OCI-LY1 (cell line): ENCODE measurements at regions not wholly inside any gene's neighbourhood (a gene's known extent, or its start where the extent isn't known, plus 50 kb on each side); places are given as distances from the start of the nearest gene placed in this dataset.

Experiments
- H2AFZ ChIP-seq: fragments of 200-600 bp; sonication (generic), shearing (Covaris generic); 2 replicates; pipeline ENCODE4 v1.6.0; 2014; ENCODE audit warnings: antibody characterized with exemption, mild to moderate bottlenecking, low read length
- H3F3A ChIP-seq: fragments of 200-600 bp; sonication (generic), shearing (Covaris generic); 2 replicates; pipeline ENCODE4 v1.6.0; 2014; ENCODE audit warnings: mild to moderate bottlenecking, antibody characterized with exemption, low read length, moderate library complexity; ENCODE audit not compliant: insufficient read depth
- H3K27ac ChIP-seq: fragments of 200-600 bp; sonication (generic); 2 replicates; pipeline ENCODE4 v1.5.1; 2014; ENCODE audit warnings: low read length, mixed run types, mild to moderate bottlenecking, low read depth; ENCODE audit not compliant: poor library complexity, severe bottlenecking
- H3K27me3 ChIP-seq: fragments of 200-600 bp; sonication (generic); 2 replicates; pipeline ENCODE4 v1.6.0; 2014; ENCODE audit warnings: antibody characterized with exemption, mild to moderate bottlenecking, low read length, moderate library complexity; ENCODE audit not compliant: insufficient read depth
- H3K36me3 ChIP-seq: fragments of 200-600 bp; sonication (generic); 2 replicates; pipeline ENCODE4 v1.6.1; 2014; ENCODE audit warnings: mild to moderate bottlenecking, antibody characterized with exemption, low read length, moderate library complexity, mixed read lengths; ENCODE audit not compliant: insufficient read depth
- H3K4me1 ChIP-seq: fragments of 200-600 bp; sonication (generic); 2 replicates; pipeline ENCODE4 v1.5.1; 2014; ENCODE audit warnings: mild to moderate bottlenecking, low read length, moderate library complexity; ENCODE audit not compliant: insufficient read depth, severe bottlenecking
- H3K4me2 ChIP-seq: fragments of 200-600 bp; sonication (generic), shearing (Covaris generic); 2 replicates; pipeline ENCODE4 v1.6.1; 2014; ENCODE audit warnings: low read length
- H3K4me3 ChIP-seq: fragments of 200-600 bp; sonication (generic); 2 replicates; pipeline ENCODE4 v1.5.1; 2014; ENCODE audit warnings: low read length, low read depth, mild to moderate bottlenecking, mixed read lengths; ENCODE audit not compliant: poor library complexity, severe bottlenecking
- H3K79me2 ChIP-seq: fragments of 200-600 bp; shearing (Covaris generic); 2 replicates; pipeline ENCODE4 v1.6.1; 2016; ENCODE audit warnings: mixed run types, low read length, mixed read lengths; ENCODE audit not compliant: insufficient read depth
- H3K9ac ChIP-seq: fragments of 200-600 bp; sonication (generic), shearing (Covaris generic); 2 replicates; pipeline ENCODE4 v1.6.1; 2014; ENCODE audit warnings: mild to moderate bottlenecking, low read length, mixed read lengths
- H3K9me2 ChIP-seq: fragments of 200-600 bp; sonication (generic), shearing (Covaris generic); 2 replicates; pipeline ENCODE4 v1.6.1; 2014; ENCODE audit warnings: low read depth, mild to moderate bottlenecking, low read length, mixed read lengths
- H3K9me3 ChIP-seq: fragments of 200-600 bp; shearing (Covaris generic); 2 replicates; pipeline ENCODE4 v1.6.1; 2014; ENCODE audit warnings: low read length, mixed read lengths
- H4K20me1 ChIP-seq: fragments of 200-600 bp; sonication (generic), shearing (Covaris generic); 2 replicates; pipeline ENCODE4 v1.6.0; 2016; ENCODE audit warnings: mild to moderate bottlenecking, low read length; ENCODE audit not compliant: insufficient read depth
- EZH2 ChIP-seq: fragments of 200-600 bp; sonication (generic), shearing (Covaris generic); IDR thresholded peaks from 2 replicates; pipeline ENCODE4 v1.8.0; 2017; ENCODE audit warnings: borderline replicate concordance, mixed run types, mild to moderate bottlenecking, antibody characterized with exemption, low read length, moderate library complexity, mixed read lengths
- TF ChIP-seq, protein P1 (sequence below): fragments of 200-600 bp; sonication (generic), shearing (Covaris generic); IDR thresholded peaks from 2 replicates; pipeline ENCODE4 v1.5.1; 2017; ENCODE audit warnings: mild to moderate bottlenecking, antibody characterized with exemption, low read length, moderate library complexity, mixed read lengths

DNA sequence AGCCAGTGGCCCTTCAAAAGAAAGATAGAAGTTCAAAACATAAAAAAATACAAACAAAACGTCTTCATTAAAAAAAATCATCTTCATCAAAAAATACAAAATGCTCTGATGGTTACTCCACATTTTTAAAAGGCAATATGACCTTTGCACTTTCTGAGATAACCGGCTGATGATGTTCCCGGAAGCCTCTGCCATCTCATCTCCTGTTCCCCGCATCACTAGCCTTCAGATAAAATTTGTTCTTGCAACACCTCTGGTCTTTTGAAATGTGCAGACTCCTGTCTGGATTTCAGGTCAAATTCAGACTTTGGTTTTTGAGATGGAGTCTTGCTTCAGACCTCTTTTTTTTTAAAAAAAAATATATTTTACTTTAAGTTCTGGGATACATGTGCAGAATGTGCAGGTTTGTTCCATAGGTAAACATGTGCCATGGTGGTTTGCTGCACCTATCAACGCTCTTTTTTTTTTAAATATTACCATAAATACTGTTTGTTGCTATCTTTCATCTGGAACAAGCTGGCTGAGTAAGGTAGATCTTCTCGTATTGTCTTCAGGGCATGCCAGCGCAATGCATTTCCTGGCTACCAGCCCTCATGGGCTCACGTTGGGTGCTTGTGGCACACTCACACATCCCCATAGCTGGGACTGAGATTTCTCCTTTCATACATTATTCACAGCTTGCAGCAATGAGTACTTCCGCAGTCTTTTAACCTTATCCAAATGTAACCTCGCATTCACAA is 418.9 kb upstream of the ARGLU1 start:
- Histone ChIP-seq H3F3A (no peaks in the 10 kb centered on the region), H3K4me3 (no peak overlapping the region), H4K20me1 (no peaks in the 10 kb centered on the region), H3K79me2 (no peaks in the 10 kb centered on the region), H3K36me3 (no peaks in the 10 kb centered on the region), H3K4me1 (no peaks in the 10 kb centered on the region), H3K27ac (no peak overlapping the region), H3K9me2 (no peaks in the 10 kb centered on the region), H3K4me2 (no peak overlapping the region), H3K9ac (no peak overlapping the region), H2AFZ (no peak overlapping the region), H3K9me3 (no peaks in the 10 kb centered on the region), H3K27me3 (no peaks in the 10 kb centered on the region)
- no peak for TF ChIP-seq EZH2
- TF ChIP-seq, protein P1, sequence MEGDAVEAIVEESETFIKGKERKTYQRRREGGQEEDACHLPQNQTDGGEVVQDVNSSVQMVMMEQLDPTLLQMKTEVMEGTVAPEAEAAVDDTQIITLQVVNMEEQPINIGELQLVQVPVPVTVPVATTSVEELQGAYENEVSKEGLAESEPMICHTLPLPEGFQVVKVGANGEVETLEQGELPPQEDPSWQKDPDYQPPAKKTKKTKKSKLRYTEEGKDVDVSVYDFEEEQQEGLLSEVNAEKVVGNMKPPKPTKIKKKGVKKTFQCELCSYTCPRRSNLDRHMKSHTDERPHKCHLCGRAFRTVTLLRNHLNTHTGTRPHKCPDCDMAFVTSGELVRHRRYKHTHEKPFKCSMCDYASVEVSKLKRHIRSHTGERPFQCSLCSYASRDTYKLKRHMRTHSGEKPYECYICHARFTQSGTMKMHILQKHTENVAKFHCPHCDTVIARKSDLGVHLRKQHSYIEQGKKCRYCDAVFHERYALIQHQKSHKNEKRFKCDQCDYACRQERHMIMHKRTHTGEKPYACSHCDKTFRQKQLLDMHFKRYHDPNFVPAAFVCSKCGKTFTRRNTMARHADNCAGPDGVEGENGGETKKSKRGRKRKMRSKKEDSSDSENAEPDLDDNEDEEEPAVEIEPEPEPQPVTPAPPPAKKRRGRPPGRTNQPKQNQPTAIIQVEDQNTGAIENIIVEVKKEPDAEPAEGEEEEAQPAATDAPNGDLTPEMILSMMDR, result no peak

DNA sequence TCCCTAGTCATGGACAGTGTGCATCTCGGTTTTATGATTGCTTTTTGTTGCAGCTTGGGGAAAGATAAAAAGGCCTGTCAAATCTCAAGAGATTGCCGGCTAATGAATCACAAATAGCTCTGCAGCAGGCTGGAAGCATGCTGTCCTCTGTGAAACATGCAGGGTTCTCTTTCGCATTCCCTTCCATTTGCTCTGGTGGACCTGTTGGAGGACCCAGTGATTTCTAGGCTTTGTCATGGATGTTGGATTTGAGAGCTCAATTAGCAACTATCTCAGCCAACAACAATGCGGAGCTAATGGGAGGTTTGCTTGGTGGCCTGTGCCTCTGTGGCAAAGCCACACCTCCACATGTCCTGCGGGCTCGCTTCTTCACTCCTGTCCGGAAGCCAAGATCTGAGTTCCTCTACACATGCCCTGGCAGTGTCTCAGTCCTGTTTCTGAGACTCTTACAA is 418.1 kb upstream of the ARGLU1 start:
- Histone ChIP-seq H3K79me2 (no peaks in the 10 kb centered on the region), H3K27ac (no peak overlapping the region), H4K20me1 (no peaks in the 10 kb centered on the region), H3K9ac (no peak overlapping the region), H3K27me3 (no peaks in the 10 kb centered on the region), H3K36me3 (no peaks in the 10 kb centered on the region), H3K4me3 (no peak overlapping the region), H2AFZ (no peak overlapping the region), H3K4me2 (no peak overlapping the region), H3K4me1 (no peaks in the 10 kb centered on the region), H3K9me3 (no peaks in the 10 kb centered on the region), H3K9me2 (no peaks in the 10 kb centered on the region), H3F3A (no peaks in the 10 kb centered on the region)
- no peak for TF ChIP-seq EZH2
- TF ChIP-seq, protein P1, result no peak

DNA sequence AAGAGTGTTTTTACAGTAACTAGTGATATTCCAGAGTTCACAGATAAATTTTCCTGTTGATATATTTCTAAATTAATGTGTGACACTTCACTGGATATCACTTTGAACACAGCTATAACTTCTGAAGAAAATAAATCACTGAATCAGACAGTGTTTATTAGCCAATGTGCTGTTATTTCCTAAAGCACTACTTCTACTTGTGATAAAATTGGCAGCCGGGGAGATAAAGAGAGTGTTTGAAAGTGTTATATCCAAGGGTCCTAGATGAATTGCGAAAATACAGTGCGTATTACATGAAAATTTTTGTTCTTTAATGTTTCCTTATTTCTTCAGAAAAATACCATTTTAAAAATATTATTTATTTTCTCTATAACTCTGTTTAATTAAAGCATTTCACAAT is 417.5 kb upstream of the ARGLU1 start:
- Histone ChIP-seq H3K9ac (no peak overlapping the region), H3F3A (no peaks in the 10 kb centered on the region), H3K27ac (no peak overlapping the region), H3K9me2 (no peaks in the 10 kb centered on the region), H3K4me2 (no peak overlapping the region), H2AFZ (no peak overlapping the region), H3K4me3 (no peak overlapping the region), H3K36me3 (no peaks in the 10 kb centered on the region), H3K79me2 (no peaks in the 10 kb centered on the region), H3K9me3 (no peaks in the 10 kb centered on the region), H3K27me3 (no peaks in the 10 kb centered on the region), H4K20me1 (no peaks in the 10 kb centered on the region), H3K4me1 (no peaks in the 10 kb centered on the region)
- no peak for TF ChIP-seq EZH2
- TF ChIP-seq, protein P1, result no peak
